Cerebellar cortex (tissue), 1 donor: ENCODE measurements at regions not wholly inside any gene's neighbourhood (a gene's known extent, or its start where the extent isn't known, plus 50 kb on each side); places are given as distances from the start of the nearest gene placed in this dataset.

Experiments used
- DNase-seq: peaks from one replicate; pipeline ENCODE4 v3.0.0-alpha.2; 2015; ENCODE audit warnings: low spot score

- DNase-seq, result no peak
Observed at GRCh38 chr13:33626407-33626806, 191.5 kb upstream of the RFC3 start.

DNA sequence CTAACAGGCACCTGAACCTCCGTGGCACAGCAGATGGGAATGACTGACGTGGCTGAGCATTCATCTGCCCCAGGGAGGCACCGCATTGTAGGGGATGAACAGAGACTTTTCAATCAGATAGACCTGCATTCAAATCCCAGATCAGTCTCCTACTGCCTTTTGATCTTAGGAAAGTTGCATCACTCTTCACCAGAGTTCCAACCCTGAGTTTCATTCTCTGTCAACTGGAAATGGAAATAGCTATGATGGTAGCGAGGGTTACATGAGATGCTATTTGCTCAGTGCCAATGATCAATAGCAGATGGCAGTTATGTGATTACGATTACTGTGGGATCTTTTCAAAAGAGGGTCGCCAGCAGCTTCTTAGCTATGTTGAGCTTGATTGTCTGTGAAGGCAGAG, 189.3 kb upstream of the RFC3 start:
- no peak for DNase-seq

GRCh38 chr13:33629605-33630360, 188.2 kb upstream of the RFC3 start:
- no peak for DNase-seq

- DNase-seq, result no peak
Observed at GRCh38 chr13:33633701-33634545, 184.0 kb upstream of the RFC3 start.

GRCh38 chr13:33634546-33634982, 183.4 kb upstream of the RFC3 start:
- peak; percentile 12 for DNase-seq

GRCh38 chr13:33636243-33636642, 181.7 kb upstream of the RFC3 start:
- no peak for DNase-seq

DNA sequence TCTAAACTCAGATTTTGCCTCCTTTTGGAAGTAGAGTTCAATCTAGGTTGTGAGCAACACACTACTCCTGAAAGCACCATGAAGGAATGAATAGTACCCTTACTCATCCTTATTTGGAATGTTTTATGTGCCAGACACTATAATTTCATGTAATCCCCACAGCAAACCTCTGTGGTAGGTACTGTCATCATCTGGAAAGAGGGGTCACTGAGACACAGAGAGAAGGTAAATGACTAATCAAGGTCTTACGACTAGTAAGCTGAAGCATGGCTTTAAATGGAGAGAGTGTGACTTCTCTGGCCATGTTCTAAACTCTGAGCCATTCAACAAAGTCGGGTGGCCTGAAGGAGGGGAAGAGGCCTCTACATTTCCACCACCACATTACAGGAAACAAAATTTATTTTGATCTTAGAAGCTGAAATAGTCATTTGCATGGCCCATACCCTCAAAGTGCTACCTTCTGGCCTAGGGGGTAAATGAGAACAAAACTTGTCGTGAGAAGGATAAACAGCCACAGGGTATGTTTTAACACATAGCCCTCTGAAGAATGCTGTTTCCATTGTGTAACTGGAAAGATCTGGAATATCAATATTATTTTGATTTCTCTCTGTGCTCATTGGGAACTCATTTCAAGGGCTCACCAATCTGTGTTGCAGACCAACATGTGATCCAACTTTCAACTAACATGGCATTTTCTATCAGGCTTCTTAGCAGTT, 180.8 kb upstream of the RFC3 start:
- no peak for DNase-seq

- no peak for DNase-seq
Observed at GRCh38 chr13:33637978-33638743, 179.8 kb upstream of the RFC3 start.

GRCh38 chr13:33639158-33639557, 178.8 kb upstream of the RFC3 start:
- DNase-seq, result no peak

- no peak for DNase-seq
Observed at GRCh38 chr13:33639626-33640080, 178.3 kb upstream of the RFC3 start.

DNA sequence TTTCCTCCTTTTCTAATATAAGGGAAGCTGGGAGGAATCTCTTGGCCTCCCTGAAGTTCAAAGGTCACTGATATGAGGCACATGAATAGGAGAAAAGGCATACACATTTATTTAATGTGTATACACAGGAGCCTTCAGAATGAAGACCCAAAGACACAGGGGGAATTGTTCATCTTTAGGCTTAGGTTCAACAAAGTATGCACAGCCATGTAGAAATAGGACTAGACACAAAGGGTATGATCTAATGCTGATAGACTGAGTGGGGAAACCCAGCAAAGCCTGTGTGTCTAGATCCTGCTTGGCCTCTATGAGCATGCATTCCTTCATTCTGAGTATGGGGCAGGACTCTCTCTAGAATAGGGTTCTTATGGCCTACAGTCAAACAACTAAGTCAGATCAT, 177.1 kb upstream of the RFC3 start:
- DNase-seq, result no peak

DNA sequence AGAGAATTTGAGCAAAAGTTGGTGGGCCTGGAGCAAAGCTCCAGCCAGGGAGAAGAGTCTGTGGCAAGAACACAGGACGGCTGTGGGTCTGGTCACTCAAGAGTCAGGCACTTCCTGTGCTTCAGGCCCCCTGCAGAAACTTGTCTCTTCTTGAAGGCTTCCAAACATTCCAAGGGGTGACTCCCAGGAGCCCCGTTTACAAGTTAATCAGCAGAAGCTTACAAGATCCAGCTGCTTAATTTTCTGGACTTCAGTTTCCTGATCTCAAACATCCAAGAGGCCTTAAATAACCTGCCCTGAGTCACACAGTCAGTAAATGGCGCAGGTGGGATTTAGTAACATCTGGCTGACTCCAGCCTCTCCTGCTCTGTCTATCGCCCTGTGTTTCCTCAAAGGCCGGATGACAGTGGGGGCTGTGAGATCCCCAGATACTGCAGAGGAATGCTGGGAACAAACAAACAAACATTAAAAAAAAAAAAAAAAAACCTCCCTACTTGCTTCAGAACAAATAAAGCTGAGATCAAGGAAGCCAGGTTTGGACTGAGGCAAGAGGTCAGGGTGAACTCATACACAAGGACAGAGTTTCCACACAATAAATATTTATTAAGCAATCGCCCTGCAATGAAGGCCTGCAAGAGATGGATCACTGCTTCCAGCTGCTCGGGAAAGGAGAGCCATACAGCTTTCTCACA, 175.4 kb upstream of the RFC3 start:
- no peak for DNase-seq

- DNase-seq, result no peak
Observed at GRCh38 chr13:33644581-33645543, 173.1 kb upstream of the RFC3 start.

DNA sequence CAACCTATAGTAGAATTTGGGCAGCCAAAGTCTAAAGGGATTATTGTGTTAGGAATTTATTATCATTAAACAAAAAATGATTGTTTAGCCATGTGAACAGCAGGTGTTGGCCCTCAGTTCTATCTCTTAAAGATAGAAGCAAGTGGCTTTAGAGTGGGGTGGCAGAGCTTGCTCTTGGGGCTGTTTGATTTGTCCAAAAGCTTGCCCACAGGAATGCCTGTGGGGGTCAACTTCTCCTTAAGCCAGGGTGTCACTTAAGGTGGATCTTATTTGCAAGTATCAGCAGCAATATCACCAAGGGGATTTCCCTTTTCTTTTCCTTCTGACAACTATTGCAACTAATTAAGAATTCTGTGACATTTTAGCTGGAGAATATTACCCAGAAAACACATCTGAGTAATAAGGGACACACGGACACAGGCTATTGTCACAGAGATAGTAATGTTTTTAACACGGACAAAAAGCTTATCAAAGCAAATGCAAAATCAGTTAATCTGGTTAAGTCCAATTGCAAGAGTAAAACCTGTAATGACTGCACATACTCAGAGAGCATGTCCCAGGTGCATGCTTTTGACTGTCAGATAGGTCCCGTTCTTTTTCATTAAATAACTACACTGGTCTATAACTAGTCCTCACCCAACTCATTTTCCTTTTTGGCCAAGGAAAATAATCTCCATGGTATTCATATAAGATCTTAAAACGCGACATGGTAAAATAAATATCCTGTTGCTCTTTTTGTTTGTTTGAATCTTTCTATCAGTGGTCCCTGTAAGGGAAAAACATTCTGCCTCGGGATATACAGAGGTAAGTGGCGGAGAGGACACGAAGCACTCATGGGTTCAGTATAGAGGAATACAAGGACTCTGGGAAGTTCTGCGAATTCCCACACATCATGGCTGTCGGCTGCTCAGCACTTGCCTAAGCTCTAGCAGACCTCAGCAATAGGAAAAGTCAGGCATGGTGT, 172.1 kb upstream of the RFC3 start:
- no peak for DNase-seq

GRCh38 chr13:33649212-33649878, 168.6 kb upstream of the RFC3 start:
- DNase-seq, result no peak

- no peak for DNase-seq
Observed at GRCh38 chr13:33651766-33652165, 166.2 kb upstream of the RFC3 start.

GRCh38 chr13:33657274-33657673, 160.7 kb upstream of the RFC3 start:
- no peak for DNase-seq

- no peak for DNase-seq
Observed at GRCh38 chr13:33659466-33659865, 158.5 kb upstream of the RFC3 start.
